HTR-8/SVneo (cell line): ENCODE measurements at regions not wholly inside any gene's neighbourhood (a gene's known extent, or its start where the extent isn't known, plus 50 kb on each side); places are given as distances from the start of the nearest gene placed in this dataset.

Experiments
- DNase-seq: peaks from one replicate; pipeline ENCODE4 v3.0.0; 2011; ENCODE audit warnings: low spot score, mixed read lengths; ENCODE audit not compliant: insufficient read length
- FAIRE-seq: peaks from 2 replicates; lab custom pipeline; 2011; peaks lifted over from hg19 to GRCh38; lab: Jason Lieb, UNC

GRCh38 chr1:224486801-224487583 lies 52.4 kb upstream of the WDR26 start:
- DNase-seq (no peak), FAIRE-seq (no peak)

GRCh38 chr1:224488806-224489499 lies 54.4 kb upstream of the WDR26 start:
- FAIRE-seq: no peak

GRCh38 chr1:224489534-224490365 lies 55.2 kb upstream of the WDR26 start:
- FAIRE-seq: no peak
- no peak for DNase-seq

More at GRCh38 chr1:224488806-224489499, 54.4 kb upstream of the WDR26 start:
- DNase-seq: no peak

- no peak for DNase-seq
- no peak for FAIRE-seq
Observed at GRCh38 chr1:224490549-224491537, 56.2 kb upstream of the WDR26 start.

- FAIRE-seq: no peak
Observed at GRCh38 chr1:224492015-224492414, 57.4 kb upstream of the WDR26 start.

GRCh38 chr1:224492632-224493031 lies 58.0 kb upstream of the WDR26 start:
- FAIRE-seq (no peak), DNase-seq (no peak)

More at GRCh38 chr1:224492015-224492414, 57.4 kb upstream of the WDR26 start:
- no peak for DNase-seq

- no peak for FAIRE-seq
- no peak for DNase-seq
Observed at GRCh38 chr1:224493269-224493668, 58.7 kb upstream of the WDR26 start.

GRCh38 chr1:224494343-224494742 lies 59.7 kb upstream of the WDR26 start:
- DNase-seq: no peak
- FAIRE-seq: no peak

GRCh38 chr1:224495866-224496265 lies 61.3 kb upstream of the WDR26 start:
- DNase-seq (no peak), FAIRE-seq (no peak)

GRCh38 chr1:224496826-224497225 lies 62.2 kb upstream of the WDR26 start:
- FAIRE-seq (no peak), DNase-seq (no peak)

- FAIRE-seq: no peak
Observed at GRCh38 chr1:224497714-224498573, 63.3 kb upstream of the WDR26 start.

GRCh38 chr1:224498574-224499170 lies 64.1 kb upstream of the WDR26 start:
- FAIRE-seq (peak; percentile 72), DNase-seq (peak; percentile 49)

More at GRCh38 chr1:224497714-224498573, 63.3 kb upstream of the WDR26 start:
- peak; percentile 56 for DNase-seq

GRCh38 chr1:224499204-224499603 lies 64.6 kb upstream of the WDR26 start:
- FAIRE-seq (no peak), DNase-seq (no peak)

GRCh38 chr1:224500796-224501195 lies 66.2 kb upstream of the WDR26 start:
- FAIRE-seq: no peak
- no peak for DNase-seq

- DNase-seq (no peak), FAIRE-seq (no peak)
Observed at GRCh38 chr1:224501836-224502235, 67.2 kb upstream of the WDR26 start.

GRCh38 chr1:224502459-224503160 lies 68.0 kb upstream of the WDR26 start:
- DNase-seq (no peak), FAIRE-seq (no peak)
